Aorta (tissue), 5 donors: ENCODE measurements at regions not wholly inside any gene's neighbourhood (a gene's known extent, or its start where the extent isn't known, plus 50 kb on each side); places are given as distances from the start of the nearest gene placed in this dataset.

Experiments
- ATAC-seq: fragments of 200-7000 bp; cut with Tn5 transposase; one replicate; pipeline ENCODE4 v1.9.1; 2022; ENCODE audit warnings: moderate library complexity; ENCODE audit not compliant: low FRiP score
- DNase-seq, 2 donors: peaks; one replicate each; pipeline ENCODE4 v3.0.0-alpha.2; 2020
- H3K27ac ChIP-seq, 2 donors: one replicate each; pipeline ENCODE4 v1.5.1; 2013; ENCODE audit warnings: low read length in 2 of 2, mild to moderate bottlenecking in 2 of 2, moderate library complexity in 2 of 2, control low read depth in 1 of 2, inconsistent platforms in 1 of 2, low read depth in 1 of 2
- H3K27me3 ChIP-seq, 2 donors: one replicate each; pipeline ENCODE4 v1.6.1; 2013; ENCODE audit warnings: control low read depth in 1 of 2, low read length in 1 of 2, mild to moderate bottlenecking in 1 of 2, moderate library complexity in 1 of 2; ENCODE audit not compliant: insufficient read depth in 2 of 2, control insufficient read depth in 1 of 2
- H3K36me3 ChIP-seq, 2 donors: one replicate each; pipeline ENCODE4 v1.6.1; 2013; ENCODE audit warnings: control low read depth in 1 of 2, low read length in 1 of 2, mild to moderate bottlenecking in 1 of 2; ENCODE audit not compliant: insufficient read depth in 2 of 2, control insufficient read depth in 1 of 2
- H3K4me1 ChIP-seq, 2 donors: one replicate each; pipeline ENCODE4 v1.6.1; 2013; ENCODE audit warnings: low read length in 2 of 2, control low read depth in 1 of 2, mild to moderate bottlenecking in 1 of 2, moderate library complexity in 1 of 2; ENCODE audit not compliant: insufficient read depth in 2 of 2, control insufficient read depth in 1 of 2
- H3K4me3 ChIP-seq, 2 donors: one replicate each; pipeline ENCODE4 v1.5.1; 2013; ENCODE audit warnings: low read length in 2 of 2, control low read depth in 1 of 2, mild to moderate bottlenecking in 1 of 2
- H3K9me3 ChIP-seq: one replicate; pipeline ENCODE4 v1.6.1; 2013; ENCODE audit warnings: mild to moderate bottlenecking, low read length; ENCODE audit not compliant: control insufficient read depth
- WGBS, 2 donors: extraction: QIAGEN DNeasy Blood & Tissue Kit; methylation state at CpG; one replicate each; pipeline ENCODE4 v1.1.7; 2013; 5-methylcytosine and 5-hydroxymethylcytosine counted together
- intact Hi-C, 2 donors: fragments of 100-400 bp; cut with DNase I; formaldehyde crosslinking; loops; one replicate each; pipeline versions ENCODE4 v1.14.2 to v1.15.0; 2022
- donor health status: healthy with polysubstance abuse.
- donor health status: Bipolar disorder and iron deficiency.
- donor health status: DM: no; HTN: no; CAD: no.
- donor health status: DM: no; HTN: no; CAD: no.
- donor health status: DM: yes; HTN: yes; CAD: no.

GRCh38 chr22:49159711-49160110 lies 668.0 kb downstream of the BRD1 start:
- WGBS, 2 donors = 44 to 45% methylated on average over 10 of the region's 10 CpGs
- H3K4me3 ChIP-seq = no peak overlapping the region
- ATAC-seq (no peak), DNase-seq (peak; percentile 14 to 59)
- no peaks in the 10 kb centered on the region for H3K36me3 ChIP-seq
- intact Hi-C loops = no loop called here
- no peaks in the 10 kb centered on the region for H3K27me3 ChIP-seq
- no peaks in the 10 kb centered on the region for H3K9me3 ChIP-seq
- no peak overlapping the region for H3K27ac ChIP-seq
- no peaks in the 10 kb centered on the region for H3K4me1 ChIP-seq

- DNase-seq (peak; percentile 21 to 60), ATAC-seq (no peak)
- Histone ChIP-seq H3K27me3 (no peaks in the 10 kb centered on the region), H3K36me3 (no peaks in the 10 kb centered on the region), H3K4me3 (no peak overlapping the region), H3K9me3 (no peaks in the 10 kb centered on the region), H3K4me1 (no peaks in the 10 kb centered on the region), H3K27ac (no peak overlapping the region)
- intact Hi-C loops = no loop called here
- 91 to 93% methylated on average over 19 of the region's 19 CpGs for WGBS, 2 donors
Observed at GRCh38 chr22:49158741-49159564, 668.7 kb downstream of the BRD1 start.

GRCh38 chr22:49157529-49158339 lies 669.9 kb downstream of the BRD1 start:
- H3K4me1 ChIP-seq = no peaks in the 10 kb centered on the region
- no peak overlapping the region for H3K27ac ChIP-seq
- H3K4me3 ChIP-seq = no peak overlapping the region
- no peaks in the 10 kb centered on the region for H3K9me3 ChIP-seq
- intact Hi-C loops = no loop called here
- H3K36me3 ChIP-seq = no peaks in the 10 kb centered on the region
- DNase-seq (peak in 1 of 2 donors; percentile 55), ATAC-seq (no peak)
- H3K27me3 ChIP-seq = no peaks in the 10 kb centered on the region
- WGBS, 2 donors = 93 to 94% methylated on average over 20 of the region's 20 CpGs

- H3K27me3 ChIP-seq = no peaks in the 10 kb centered on the region
- DNase-seq (no peak), ATAC-seq (no peak)
- no peak overlapping the region for H3K4me3 ChIP-seq
- 69 to 74% methylated on average over 17 of the region's 17 CpGs for WGBS, 2 donors
- no peaks in the 10 kb centered on the region for H3K4me1 ChIP-seq
- intact Hi-C loops = no loop called here
- no peak overlapping the region for H3K27ac ChIP-seq
- no peaks in the 10 kb centered on the region for H3K9me3 ChIP-seq
- no peaks in the 10 kb centered on the region for H3K36me3 ChIP-seq
Observed at GRCh38 chr22:49156662-49157285, 670.9 kb downstream of the BRD1 start.

GRCh38 chr22:49155770-49156580 lies 671.7 kb downstream of the BRD1 start:
- H3K9me3 ChIP-seq = no peaks in the 10 kb centered on the region
- H3K4me1 ChIP-seq = no peaks in the 10 kb centered on the region
- no peaks in the 10 kb centered on the region for H3K36me3 ChIP-seq
- no peaks in the 10 kb centered on the region for H3K27me3 ChIP-seq
- WGBS, 2 donors = 61 to 73% methylated on average over 24 of the region's 24 CpGs
- H3K4me3 ChIP-seq = no peak overlapping the region
- no peak for ATAC-seq
- intact Hi-C loops = no loop called here
- H3K27ac ChIP-seq = no peak overlapping the region
- no peak for DNase-seq

GRCh38 chr22:49155039-49155769 lies 672.5 kb downstream of the BRD1 start:
- WGBS, 2 donors = 83 to 86% methylated on average over 27 of the region's 27 CpGs
- no peaks in the 10 kb centered on the region for H3K4me1 ChIP-seq
- peak in 1 of 2 donors; percentile 68 for DNase-seq
- intact Hi-C loops = no loop called here
- no peaks in the 10 kb centered on the region for H3K9me3 ChIP-seq
- H3K27ac ChIP-seq = no peak overlapping the region
- ATAC-seq = no peak
- no peak overlapping the region for H3K4me3 ChIP-seq
- H3K36me3 ChIP-seq = no peaks in the 10 kb centered on the region
- no peaks in the 10 kb centered on the region for H3K27me3 ChIP-seq

- ATAC-seq = no peak
- H3K4me1 ChIP-seq = no peaks in the 10 kb centered on the region
- no peaks in the 10 kb centered on the region for H3K27me3 ChIP-seq
- peak in 1 of 2 donors; percentile 68 for DNase-seq
- no peak overlapping the region for H3K27ac ChIP-seq
- H3K9me3 ChIP-seq = no peaks in the 10 kb centered on the region
- WGBS, 2 donors = 84 to 93% methylated on average over 18 of the region's 18 CpGs
- intact Hi-C loops = no loop called here
- H3K4me3 ChIP-seq = no peak overlapping the region
- H3K36me3 ChIP-seq = no peaks in the 10 kb centered on the region
Observed at GRCh38 chr22:49154433-49154832, 673.2 kb downstream of the BRD1 start.

- ATAC-seq = no peak
- Histone ChIP-seq H3K36me3 (no peaks in the 10 kb centered on the region), H3K4me3 (no peak overlapping the region), H3K27me3 (no peaks in the 10 kb centered on the region), H3K9me3 (no peaks in the 10 kb centered on the region), H3K27ac (no peak overlapping the region), H3K4me1 (no peaks in the 10 kb centered on the region)
- no peak for DNase-seq
- WGBS, 2 donors = 87 to 92% methylated on average over 10 to 11 of the region's 11 CpGs
- intact Hi-C loops = no loop called here
Observed at GRCh38 chr22:49153921-49154320, 673.8 kb downstream of the BRD1 start.
